Upper lobe of left lung (tissue), 4 donors: ENCODE measurements at regions not wholly inside any gene's neighbourhood (a gene's known extent, or its start where the extent isn't known, plus 50 kb on each side); places are given as distances from the start of the nearest gene placed in this dataset.

Experiments
- CTCF ChIP-seq, 6 experiments: fragments of 450-650 bp in 4 of 6; fragments of 200-600 bp in 2 of 6; sonication (generic) in 2 of 6; IDR thresholded peaks; one replicate each; pipeline ENCODE4 v1.5.1; 2016 to 2019; ENCODE audit warnings: antibody characterized with exemption in 6 of 6
- POLR2A ChIP-seq, 4 donors: fragments of 450-650 bp; IDR thresholded peaks; one replicate each; pipeline ENCODE4 v1.5.1; 2016 to 2017; ENCODE audit warnings: antibody characterized with exemption in 4 of 4, mild to moderate bottlenecking in 2 of 4
- POLR2AphosphoS5 ChIP-seq, 2 donors: sonication (generic); formaldehyde crosslinking; IDR thresholded peaks; one replicate each; pipeline ENCODE4 v1.5.1; 2017; ENCODE audit warnings: antibody characterized with exemption in 2 of 2

GRCh38 chr11:122259195-122259821 is 143.3 kb upstream of the BLID start:
- TF ChIP-seq CTCF (IDR thresholded peaks at IDR 0.05), result no peak
- TF ChIP-seq POLR2AphosphoS5 (IDR thresholded peaks at IDR 0.05), result no peak
- TF ChIP-seq POLR2A (IDR thresholded peaks at IDR 0.05), result no peak
